22Rv1 (cell line): ENCODE measurements at regions not wholly inside any gene's neighbourhood (a gene's known extent, or its start where the extent isn't known, plus 50 kb on each side); places are given as distances from the start of the nearest gene placed in this dataset.

Source experiments
- H3K27ac ChIP-seq: fragments of 450-650 bp; 2 replicates; pipeline ENCODE4 v1.5.1; 2017
- CTCF ChIP-seq: fragments of 450-650 bp; IDR thresholded peaks from 2 replicates; pipeline ENCODE4 v1.5.1; 2017; ENCODE audit warnings: mild to moderate bottlenecking
- ZFX ChIP-seq: fragments of 450-650 bp; IDR thresholded peaks from 2 replicates; pipeline ENCODE4 v1.6.1; 2017; ENCODE audit warnings: antibody characterized with exemption, borderline replicate concordance

- H3K27ac ChIP-seq: no peak overlapping the region
- no peak for TF ChIP-seq ZFX
- no peak for TF ChIP-seq CTCF
Measured at GRCh38 chr19:46953955-46954501, 65.6 kb upstream of the NPAS1 start.

GRCh38 chr19:46954502-46954992, 65.1 kb upstream of the NPAS1 start:
- no peak overlapping the region for H3K27ac ChIP-seq
- TF ChIP-seq ZFX: no peak
- TF ChIP-seq CTCF: no peak

GRCh38 chr19:46954993-46955812, 64.4 kb upstream of the NPAS1 start:
- H3K27ac ChIP-seq: no peak overlapping the region
- TF ChIP-seq ZFX: no peak
- no peak for TF ChIP-seq CTCF

GRCh38 chr19:46955813-46956371, 63.7 kb upstream of the NPAS1 start:
- no peak overlapping the region for H3K27ac ChIP-seq
- TF ChIP-seq ZFX (no peak), CTCF (no peak)

- H3K27ac ChIP-seq: no peak overlapping the region
Measured at GRCh38 chr19:46958532-46958931, 61.1 kb upstream of the NPAS1 start.

GRCh38 chr19:46959894-46960556, 59.6 kb upstream of the NPAS1 start:
- H3K27ac ChIP-seq: no peak overlapping the region
- TF ChIP-seq ZFX (no peak), CTCF (no peak)

More at GRCh38 chr19:46958532-46958931, 61.1 kb upstream of the NPAS1 start:
- TF ChIP-seq ZFX (no peak), CTCF (no peak)
